ENCODE measurements at regions not wholly inside any gene's neighbourhood (a gene's known extent, or its start where the extent isn't known, plus 50 kb on each side); places are given as distances from the start of the nearest gene placed in this dataset.
A peak's percentile ranks its signal among the peaks of the same experiment; 100 is the strongest.
"Not testable (repeated sequence)": the region's sequence is repeated elsewhere in the genome, so short reads cannot be mapped to it uniquely, and the experiment has no call there.

DNA sequence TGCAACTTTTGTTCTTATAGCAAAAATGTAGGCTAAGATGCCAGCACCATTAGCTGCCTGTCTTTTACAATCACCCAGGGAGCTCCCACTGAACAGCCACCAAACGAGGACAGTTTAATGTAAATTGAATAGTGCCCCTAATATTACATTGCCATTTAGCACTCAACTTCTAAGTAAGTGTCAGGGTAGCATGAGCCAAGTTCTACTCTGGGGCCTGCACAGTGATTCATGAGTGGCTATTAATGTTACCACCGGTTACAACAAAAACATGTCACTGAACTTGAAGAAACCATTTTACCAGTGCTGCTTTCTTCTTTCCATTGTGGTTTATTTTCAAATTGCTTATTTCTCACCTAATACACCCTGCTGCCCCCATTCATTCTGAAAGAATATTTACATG lies 295.6 kb upstream of the RRP15 start:
- Mint-ChIP-seq H3K4me1 (no peaks in the 10 kb centered on the region), H3K27me3 (ENCODE audit: insufficient read depth) (no peaks in the 10 kb centered on the region), H3K9me3 (no peaks in the 10 kb centered on the region), H3K4me3 (no peak overlapping the region), H3K36me3 (ENCODE audit: low read depth) (no peaks in the 10 kb centered on the region), H3K27ac (no peak overlapping the region)
- no peak overlapping the region for H3K27ac ChIP-seq (ENCODE audit: low read depth, low read length)
- H3K9ac ChIP-seq (ENCODE audit: extremely low read depth, low read length, poor library complexity, severe bottlenecking): no peak overlapping the region
- TF ChIP-seq, protein P1, sequence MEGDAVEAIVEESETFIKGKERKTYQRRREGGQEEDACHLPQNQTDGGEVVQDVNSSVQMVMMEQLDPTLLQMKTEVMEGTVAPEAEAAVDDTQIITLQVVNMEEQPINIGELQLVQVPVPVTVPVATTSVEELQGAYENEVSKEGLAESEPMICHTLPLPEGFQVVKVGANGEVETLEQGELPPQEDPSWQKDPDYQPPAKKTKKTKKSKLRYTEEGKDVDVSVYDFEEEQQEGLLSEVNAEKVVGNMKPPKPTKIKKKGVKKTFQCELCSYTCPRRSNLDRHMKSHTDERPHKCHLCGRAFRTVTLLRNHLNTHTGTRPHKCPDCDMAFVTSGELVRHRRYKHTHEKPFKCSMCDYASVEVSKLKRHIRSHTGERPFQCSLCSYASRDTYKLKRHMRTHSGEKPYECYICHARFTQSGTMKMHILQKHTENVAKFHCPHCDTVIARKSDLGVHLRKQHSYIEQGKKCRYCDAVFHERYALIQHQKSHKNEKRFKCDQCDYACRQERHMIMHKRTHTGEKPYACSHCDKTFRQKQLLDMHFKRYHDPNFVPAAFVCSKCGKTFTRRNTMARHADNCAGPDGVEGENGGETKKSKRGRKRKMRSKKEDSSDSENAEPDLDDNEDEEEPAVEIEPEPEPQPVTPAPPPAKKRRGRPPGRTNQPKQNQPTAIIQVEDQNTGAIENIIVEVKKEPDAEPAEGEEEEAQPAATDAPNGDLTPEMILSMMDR (conservative IDR thresholded peaks at IDR 0.05): no peak
- H3K9me3 ChIP-seq (ENCODE audit: control insufficient read depth, low read length): no peaks in the 10 kb centered on the region
- H3K36me3 ChIP-seq (ENCODE audit: control insufficient read depth, insufficient read depth, low read length): no peaks in the 10 kb centered on the region
- H3K4me1 ChIP-seq (ENCODE audit: control insufficient read depth, insufficient read depth, low read length): no peaks in the 10 kb centered on the region
- no peaks in the 10 kb centered on the region for H3K27me3 ChIP-seq (ENCODE audit: control insufficient read depth, insufficient read depth, low read length, poor library complexity, severe bottlenecking)
- 95 to 100% methylated on average over 1 to 2 of the region's 2 CpGs for WGBS, 2 experiments (ENCODE audit: insufficient coverage in 1 of 2, insufficient read length in 1 of 2)
- no peak for DNase-seq
- no peak overlapping the region for H3K4me3 ChIP-seq (ENCODE audit: low read length)

DNA sequence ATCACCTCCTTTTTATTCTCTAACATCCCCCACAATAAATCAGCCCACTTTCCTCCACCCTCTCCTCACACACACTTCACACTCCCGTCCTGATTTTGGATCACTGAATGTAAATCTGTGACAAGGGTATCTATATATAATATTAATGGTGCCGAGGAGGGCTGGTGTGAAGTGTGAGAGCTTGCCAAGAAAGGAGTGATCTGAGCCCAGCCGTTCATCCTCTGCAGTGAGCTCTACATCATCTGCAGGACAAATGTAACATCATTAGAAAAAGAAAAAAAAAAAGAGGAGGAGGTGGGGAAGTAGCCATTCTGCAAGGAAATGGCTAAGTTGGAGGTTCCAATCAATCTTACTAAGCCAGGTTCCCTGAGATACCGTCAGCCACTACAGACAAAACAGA lies 291.7 kb upstream of the RRP15 start:
- Histone ChIP-seq H3K4me1 (ENCODE audit: control insufficient read depth, insufficient read depth, low read length) (no peaks in the 10 kb centered on the region), H3K4me3 (ENCODE audit: low read length) (no peak overlapping the region), H3K9me3 (ENCODE audit: control insufficient read depth, low read length) (no peaks in the 10 kb centered on the region), H3K27me3 (ENCODE audit: control insufficient read depth, insufficient read depth, low read length, poor library complexity, severe bottlenecking) (no peaks in the 10 kb centered on the region), H3K27ac (ENCODE audit: low read depth, low read length) (no peak overlapping the region), H3K36me3 (ENCODE audit: control insufficient read depth, insufficient read depth, low read length) (no peaks in the 10 kb centered on the region), H3K9ac (ENCODE audit: extremely low read depth, low read length, poor library complexity, severe bottlenecking) (no peak overlapping the region)
- DNase-seq: no peak
- 71 to 100% methylated on average over 2 to 4 of the region's 4 CpGs for WGBS, 2 experiments (ENCODE audit: insufficient coverage in 1 of 2, insufficient read length in 1 of 2)
- H3K4me1 Mint-ChIP-seq: no peaks in the 10 kb centered on the region
- no peaks in the 10 kb centered on the region for H3K9me3 Mint-ChIP-seq
- no peak overlapping the region for H3K4me3 Mint-ChIP-seq
- TF ChIP-seq, protein P1 (conservative IDR thresholded peaks at IDR 0.05): no peak
- H3K27me3 Mint-ChIP-seq (ENCODE audit: insufficient read depth): no peaks in the 10 kb centered on the region
- H3K36me3 Mint-ChIP-seq (ENCODE audit: low read depth): no peaks in the 10 kb centered on the region
- H3K27ac Mint-ChIP-seq: no peak overlapping the region

- H3K27me3 ChIP-seq (ENCODE audit: control insufficient read depth, insufficient read depth, low read length, poor library complexity, severe bottlenecking); H3K4me3 ChIP-seq (ENCODE audit: low read length); H3K27ac Mint-ChIP-seq; H3K36me3 ChIP-seq (ENCODE audit: control insufficient read depth, insufficient read depth, low read length); H3K9ac ChIP-seq (ENCODE audit: extremely low read depth, low read length, poor library complexity, severe bottlenecking); H3K9me3 ChIP-seq (ENCODE audit: control insufficient read depth, low read length); H3K4me1 ChIP-seq (ENCODE audit: control insufficient read depth, insufficient read depth, low read length); H3K4me3 Mint-ChIP-seq; H3K9me3 Mint-ChIP-seq; DNase-seq; H3K27me3 Mint-ChIP-seq (ENCODE audit: insufficient read depth); H3K27ac ChIP-seq (ENCODE audit: low read depth, low read length); H3K36me3 Mint-ChIP-seq (ENCODE audit: low read depth); H3K4me1 Mint-ChIP-seq: not testable (repeated sequence)
- 81 to 88% methylated on average over 6 of the region's 6 CpGs for WGBS, 2 experiments (ENCODE audit: insufficient coverage in 1 of 2, insufficient read length in 1 of 2)
These were observed 276.8 kb upstream of the RRP15 start for GRCh38 chr1:218008296-218008695.

DNA sequence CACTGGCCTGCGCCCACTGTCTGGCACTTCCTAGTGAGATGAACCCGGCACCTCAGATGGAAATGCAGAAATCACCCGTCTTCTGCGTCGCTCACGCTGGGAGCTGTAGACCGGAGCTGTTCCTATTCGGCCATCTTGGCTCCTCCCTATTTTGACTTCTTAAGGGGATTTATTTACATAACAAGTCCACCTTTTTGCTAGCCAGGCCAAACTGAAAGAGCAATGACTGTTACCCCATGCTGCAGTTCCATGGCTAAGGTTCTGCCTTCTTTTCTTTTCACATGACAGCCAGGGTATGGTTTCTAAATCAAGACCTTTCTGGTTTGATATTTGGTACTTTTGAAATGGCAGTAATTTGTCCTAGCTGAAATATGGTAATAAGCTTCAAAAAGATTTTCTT lies 270.0 kb upstream of the RRP15 start:
- H3K9me3 ChIP-seq (ENCODE audit: control insufficient read depth, low read length); H3K27ac ChIP-seq (ENCODE audit: low read depth, low read length); H3K4me3 ChIP-seq (ENCODE audit: low read length); H3K9ac ChIP-seq (ENCODE audit: extremely low read depth, low read length, poor library complexity, severe bottlenecking); H3K4me1 ChIP-seq (ENCODE audit: control insufficient read depth, insufficient read depth, low read length); H3K36me3 ChIP-seq (ENCODE audit: control insufficient read depth, insufficient read depth, low read length); DNase-seq; H3K36me3 Mint-ChIP-seq (ENCODE audit: low read depth); H3K27ac Mint-ChIP-seq; H3K27me3 Mint-ChIP-seq (ENCODE audit: insufficient read depth); H3K4me1 Mint-ChIP-seq; H3K27me3 ChIP-seq (ENCODE audit: control insufficient read depth, insufficient read depth, low read length, poor library complexity, severe bottlenecking): not testable (repeated sequence)
- Mint-ChIP-seq H3K9me3 (peaks cover 19% of the 10 kb centered on the region), H3K4me3 (peak overlapping the region; percentile 15)
- WGBS, 2 experiments (ENCODE audit: insufficient coverage in 1 of 2, insufficient read length in 1 of 2): 63 to 95% methylated on average over 2 to 8 of the region's 8 CpGs

Measured in endodermal cell (in vitro differentiated cells).